LNCAP (cell line): ENCODE measurements at regions not wholly inside any gene's neighbourhood (a gene's known extent, or its start where the extent isn't known, plus 50 kb on each side); places are given as distances from the start of the nearest gene placed in this dataset.

ENCODE experiments used
- TF ChIP-seq, protein P1 (sequence below): fragments of 450-650 bp; IDR thresholded peaks from 2 replicates; pipeline ENCODE4 v1.5.1; 2017; ENCODE audit warnings: mild to moderate bottlenecking

DNA sequence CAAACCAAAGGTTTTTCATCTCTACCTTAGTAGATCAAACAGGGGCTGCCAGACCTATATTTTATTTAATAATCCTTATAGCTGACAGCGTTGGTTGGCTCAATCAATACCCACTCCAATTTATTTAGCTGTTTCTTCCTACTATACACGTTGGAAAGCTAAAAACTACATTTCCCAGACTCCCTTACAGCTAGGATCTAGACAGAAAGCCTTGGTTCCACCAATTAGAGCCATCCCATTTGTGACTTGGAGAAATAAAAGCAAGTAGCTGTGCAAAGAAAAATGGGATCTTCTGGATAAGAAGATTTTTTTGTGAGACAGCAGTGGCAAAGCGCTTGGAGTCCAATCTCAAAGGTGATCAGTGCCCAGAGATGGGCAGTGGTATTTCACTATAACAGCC is 331.3 kb upstream of the MEIS1 start:
- TF ChIP-seq, protein P1, sequence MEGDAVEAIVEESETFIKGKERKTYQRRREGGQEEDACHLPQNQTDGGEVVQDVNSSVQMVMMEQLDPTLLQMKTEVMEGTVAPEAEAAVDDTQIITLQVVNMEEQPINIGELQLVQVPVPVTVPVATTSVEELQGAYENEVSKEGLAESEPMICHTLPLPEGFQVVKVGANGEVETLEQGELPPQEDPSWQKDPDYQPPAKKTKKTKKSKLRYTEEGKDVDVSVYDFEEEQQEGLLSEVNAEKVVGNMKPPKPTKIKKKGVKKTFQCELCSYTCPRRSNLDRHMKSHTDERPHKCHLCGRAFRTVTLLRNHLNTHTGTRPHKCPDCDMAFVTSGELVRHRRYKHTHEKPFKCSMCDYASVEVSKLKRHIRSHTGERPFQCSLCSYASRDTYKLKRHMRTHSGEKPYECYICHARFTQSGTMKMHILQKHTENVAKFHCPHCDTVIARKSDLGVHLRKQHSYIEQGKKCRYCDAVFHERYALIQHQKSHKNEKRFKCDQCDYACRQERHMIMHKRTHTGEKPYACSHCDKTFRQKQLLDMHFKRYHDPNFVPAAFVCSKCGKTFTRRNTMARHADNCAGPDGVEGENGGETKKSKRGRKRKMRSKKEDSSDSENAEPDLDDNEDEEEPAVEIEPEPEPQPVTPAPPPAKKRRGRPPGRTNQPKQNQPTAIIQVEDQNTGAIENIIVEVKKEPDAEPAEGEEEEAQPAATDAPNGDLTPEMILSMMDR: no peak

DNA sequence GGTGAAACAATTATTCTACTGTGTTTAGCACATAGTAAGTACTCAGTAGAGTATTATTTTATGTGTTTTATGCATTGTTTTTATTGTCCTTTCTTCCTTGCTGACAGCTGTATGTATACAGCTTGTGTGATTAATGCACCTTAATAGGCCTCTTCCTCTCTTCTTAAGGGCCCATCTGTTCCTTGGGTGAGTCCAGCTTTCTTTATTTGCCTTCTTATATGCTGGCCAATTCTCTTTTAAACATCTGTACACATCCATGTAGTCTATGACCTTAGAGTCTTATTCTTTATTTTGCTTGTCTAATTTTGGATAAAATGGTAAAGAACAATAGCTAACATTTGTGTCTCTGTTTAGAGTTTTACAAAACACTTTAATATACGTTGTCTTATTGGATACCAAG is 333.7 kb upstream of the MEIS1 start:
- TF ChIP-seq, protein P1: no peak

DNA sequence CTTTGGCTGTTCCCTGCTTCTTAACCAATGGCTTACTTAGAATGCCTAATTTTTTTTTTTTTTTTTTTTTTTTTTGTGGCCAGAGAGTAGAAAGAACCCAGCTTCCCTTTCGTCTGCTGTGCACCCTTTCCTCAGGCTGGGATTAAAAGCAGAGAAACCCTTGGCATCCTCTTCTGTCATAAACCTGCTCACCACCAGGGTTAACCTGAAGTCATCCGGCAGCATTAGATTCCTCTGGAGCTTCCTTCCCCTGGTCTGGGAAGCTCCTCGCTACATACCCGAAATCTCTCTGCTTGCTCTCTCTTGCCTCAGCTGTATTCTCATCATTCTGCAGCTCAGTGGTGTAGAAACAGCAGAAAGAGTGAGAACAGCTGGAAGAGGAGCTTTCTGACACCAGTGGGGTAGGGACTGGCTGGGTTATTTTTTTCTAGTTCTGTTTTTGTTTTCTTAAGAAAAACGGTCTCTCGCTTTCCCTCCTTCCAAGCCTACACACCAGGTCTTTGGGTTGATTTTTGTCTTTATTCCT is 339.0 kb upstream of the MEIS1 start:
- TF ChIP-seq, protein P1: no peak

DNA sequence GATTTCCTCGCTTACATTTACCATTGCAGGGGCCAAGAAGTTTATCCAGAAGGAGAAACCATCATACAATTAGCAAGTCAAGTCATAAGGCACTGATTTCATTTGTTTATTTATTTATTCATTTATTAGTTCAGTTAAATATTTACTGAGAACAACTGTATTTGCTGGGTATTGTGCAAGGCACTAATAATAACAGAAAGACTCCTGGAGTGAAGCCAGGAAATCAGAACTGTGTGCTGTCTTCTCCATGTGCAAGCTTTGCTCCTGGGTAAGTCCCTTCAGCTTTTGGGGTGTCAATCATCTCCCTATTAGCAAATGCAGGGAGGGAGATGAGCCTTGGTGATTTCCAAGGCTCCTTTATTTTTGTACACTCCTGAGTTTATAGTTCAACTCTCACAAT is 341.6 kb upstream of the MEIS1 start:
- TF ChIP-seq, protein P1: no peak

DNA sequence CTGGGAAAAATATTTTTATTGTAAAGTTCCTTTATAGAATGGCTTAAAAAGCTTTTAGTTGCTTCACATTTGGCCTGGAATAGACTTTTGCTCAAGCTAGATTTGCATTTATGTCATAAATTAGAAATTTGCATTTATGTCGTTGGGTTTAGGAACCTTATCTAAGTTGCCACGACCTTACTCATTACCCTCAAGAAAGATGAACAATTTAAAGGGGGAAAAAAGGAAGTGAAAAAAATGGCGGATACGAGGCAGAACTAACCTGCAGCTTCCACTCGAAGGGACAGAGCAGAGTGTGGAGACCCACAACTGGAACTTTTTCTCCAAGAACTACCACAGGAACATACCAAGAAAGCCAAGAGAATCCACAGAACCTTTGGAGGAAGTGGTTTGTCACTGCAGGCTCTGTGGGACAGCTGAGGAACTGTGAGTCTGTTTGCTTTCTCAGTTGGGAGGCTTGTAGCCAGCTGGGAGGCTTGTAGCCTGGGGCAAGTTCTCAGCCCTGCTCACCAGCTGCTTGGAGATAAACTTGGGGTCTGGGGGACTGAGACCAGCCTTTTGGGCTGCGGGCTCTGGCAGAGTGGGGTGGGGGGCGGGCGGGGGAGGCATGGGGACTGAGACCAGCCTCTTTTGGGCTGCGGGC is 349.9 kb upstream of the MEIS1 start:
- TF ChIP-seq, protein P1: no peak

DNA sequence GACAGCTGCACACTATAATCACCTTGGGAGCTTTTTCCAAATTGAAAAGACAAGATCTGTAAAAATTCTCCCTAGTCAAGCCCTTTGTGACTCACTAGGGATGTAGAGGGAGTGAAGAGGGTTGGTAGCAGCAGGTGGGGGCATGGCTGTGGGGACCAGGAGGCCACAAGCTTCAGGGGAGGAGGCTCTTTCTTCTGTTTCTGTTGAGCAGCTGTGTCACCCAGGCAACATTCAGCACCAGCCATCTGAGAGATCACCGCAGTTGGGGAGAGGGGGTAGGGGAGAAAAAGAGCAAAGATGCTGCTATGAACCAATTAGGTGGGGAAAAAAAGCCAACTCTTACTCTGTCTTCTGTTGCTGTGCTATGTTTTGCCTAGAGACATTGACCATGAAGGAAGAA is 352.3 kb upstream of the MEIS1 start:
- TF ChIP-seq, protein P1: no peak

DNA sequence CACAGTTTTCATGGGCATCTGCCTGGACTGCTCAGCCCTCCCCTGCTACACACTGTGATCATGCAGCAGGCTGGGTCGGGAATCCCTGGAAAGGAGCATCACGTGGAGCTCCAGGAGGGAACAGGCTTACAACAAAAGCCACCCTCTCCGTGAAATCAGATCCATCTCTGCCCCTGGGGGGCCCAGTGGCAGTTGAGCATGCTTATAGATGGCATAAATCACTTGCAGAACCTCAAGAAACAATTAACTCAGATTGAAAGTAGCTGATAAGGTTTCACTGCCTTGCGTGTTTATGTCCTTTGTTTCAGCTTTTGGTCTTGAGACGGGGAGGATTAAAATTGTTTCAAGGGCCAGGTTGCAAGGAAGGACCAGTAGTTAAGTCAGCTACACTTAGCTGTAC is 354.8 kb upstream of the MEIS1 start:
- TF ChIP-seq, protein P1: no peak

DNA sequence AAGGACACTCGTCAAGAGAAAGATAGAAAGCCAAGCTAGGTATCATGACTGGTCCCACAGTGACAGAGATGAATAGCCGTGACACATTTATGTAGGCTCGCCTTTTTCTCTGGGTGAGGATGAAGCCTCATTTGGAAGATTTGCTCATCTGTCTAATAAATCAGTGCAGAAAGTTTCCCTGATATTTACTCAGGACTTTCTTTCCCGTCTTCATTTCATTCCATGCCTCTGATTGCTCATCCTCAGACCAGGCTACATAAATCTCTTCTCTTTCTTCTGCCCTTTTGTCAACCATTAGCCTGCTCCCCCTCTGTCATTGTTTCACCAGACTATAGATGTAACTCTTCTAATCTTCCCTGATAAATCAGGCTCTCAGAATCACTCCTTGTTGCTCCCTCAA is 361.8 kb upstream of the MEIS1 start:
- TF ChIP-seq, protein P1: no peak
